GM12874 (cell line): ENCODE measurements at regions not wholly inside any gene's neighbourhood (a gene's known extent, or its start where the extent isn't known, plus 50 kb on each side); places are given as distances from the start of the nearest gene placed in this dataset.

Experiments
- TF ChIP-seq, protein P1 (sequence below): IDR thresholded peaks from 2 replicates; pipeline ENCODE4 v1.5.1; 2011; ENCODE audit warnings: low read depth, mild to moderate bottlenecking, control low read depth, low read length, moderate library complexity; ENCODE audit not compliant: insufficient read depth

DNA sequence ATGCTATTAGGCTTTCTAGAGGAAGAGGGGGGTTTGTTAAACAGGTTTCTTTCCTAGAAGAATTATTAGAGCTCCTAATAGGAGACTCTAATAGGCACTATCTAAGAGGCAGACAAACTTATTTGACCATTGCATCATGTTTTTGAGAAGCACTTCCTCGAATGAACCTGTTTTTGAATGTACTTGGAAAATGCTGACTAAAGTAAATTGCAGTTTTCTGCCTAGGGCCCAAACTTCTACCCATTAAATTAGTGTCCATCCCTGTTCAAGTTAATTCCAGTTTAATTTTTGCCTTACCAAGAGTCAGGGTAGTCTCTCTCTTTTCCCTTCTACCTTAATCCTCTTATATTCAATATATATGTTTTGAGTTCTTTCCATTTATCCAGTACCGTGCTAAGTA, 1029.6 kb downstream of the TTLL7 start:
- TF ChIP-seq, protein P1, sequence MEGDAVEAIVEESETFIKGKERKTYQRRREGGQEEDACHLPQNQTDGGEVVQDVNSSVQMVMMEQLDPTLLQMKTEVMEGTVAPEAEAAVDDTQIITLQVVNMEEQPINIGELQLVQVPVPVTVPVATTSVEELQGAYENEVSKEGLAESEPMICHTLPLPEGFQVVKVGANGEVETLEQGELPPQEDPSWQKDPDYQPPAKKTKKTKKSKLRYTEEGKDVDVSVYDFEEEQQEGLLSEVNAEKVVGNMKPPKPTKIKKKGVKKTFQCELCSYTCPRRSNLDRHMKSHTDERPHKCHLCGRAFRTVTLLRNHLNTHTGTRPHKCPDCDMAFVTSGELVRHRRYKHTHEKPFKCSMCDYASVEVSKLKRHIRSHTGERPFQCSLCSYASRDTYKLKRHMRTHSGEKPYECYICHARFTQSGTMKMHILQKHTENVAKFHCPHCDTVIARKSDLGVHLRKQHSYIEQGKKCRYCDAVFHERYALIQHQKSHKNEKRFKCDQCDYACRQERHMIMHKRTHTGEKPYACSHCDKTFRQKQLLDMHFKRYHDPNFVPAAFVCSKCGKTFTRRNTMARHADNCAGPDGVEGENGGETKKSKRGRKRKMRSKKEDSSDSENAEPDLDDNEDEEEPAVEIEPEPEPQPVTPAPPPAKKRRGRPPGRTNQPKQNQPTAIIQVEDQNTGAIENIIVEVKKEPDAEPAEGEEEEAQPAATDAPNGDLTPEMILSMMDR: no peak

DNA sequence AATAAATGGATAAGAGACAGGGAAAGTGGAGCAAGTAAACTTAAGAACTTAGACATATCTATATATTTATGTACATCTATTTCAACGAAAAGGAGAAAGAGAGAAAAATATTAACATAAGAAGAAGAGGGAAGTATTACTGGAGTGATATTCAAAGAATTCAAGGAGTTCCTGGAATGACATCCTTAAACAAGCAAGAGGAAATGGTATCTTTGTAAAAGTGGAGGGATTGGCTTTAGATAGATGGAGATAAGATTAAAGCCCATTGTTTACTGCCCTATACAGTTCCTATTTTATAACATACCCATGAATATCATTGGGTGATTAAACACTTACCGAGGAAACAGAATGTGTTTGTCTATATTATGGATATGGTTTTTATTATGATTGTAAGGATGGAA, 1036.3 kb downstream of the TTLL7 start:
- TF ChIP-seq, protein P1: no peak

DNA sequence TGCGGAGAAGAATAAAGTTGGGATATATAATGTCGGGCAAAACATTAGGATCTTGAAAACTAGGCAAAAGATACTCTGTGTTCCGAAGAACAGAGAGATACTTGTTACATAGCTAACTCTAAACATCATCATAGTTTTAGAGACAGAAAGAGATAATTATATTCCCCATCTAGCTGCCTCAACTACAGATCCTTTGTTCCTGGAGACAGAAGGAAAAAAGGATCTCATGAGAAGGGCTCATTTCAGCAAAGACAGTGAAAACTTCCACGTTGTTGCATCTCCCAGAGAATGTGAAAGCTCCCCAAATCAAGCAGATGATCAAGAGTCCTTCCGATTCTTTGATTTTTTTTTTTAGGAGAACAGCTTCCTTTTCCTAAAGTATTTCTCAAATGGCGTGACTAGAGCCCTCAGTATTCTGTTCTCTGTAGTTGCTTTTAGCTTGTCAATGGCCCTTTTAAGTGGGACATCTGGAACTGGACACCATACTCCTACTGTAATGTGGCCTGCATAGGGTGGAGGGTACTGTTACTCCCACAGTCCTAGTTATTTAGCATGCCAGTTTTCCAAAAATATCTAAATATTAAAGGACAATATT, 1048.2 kb downstream of the TTLL7 start:
- TF ChIP-seq, protein P1: no peak

DNA sequence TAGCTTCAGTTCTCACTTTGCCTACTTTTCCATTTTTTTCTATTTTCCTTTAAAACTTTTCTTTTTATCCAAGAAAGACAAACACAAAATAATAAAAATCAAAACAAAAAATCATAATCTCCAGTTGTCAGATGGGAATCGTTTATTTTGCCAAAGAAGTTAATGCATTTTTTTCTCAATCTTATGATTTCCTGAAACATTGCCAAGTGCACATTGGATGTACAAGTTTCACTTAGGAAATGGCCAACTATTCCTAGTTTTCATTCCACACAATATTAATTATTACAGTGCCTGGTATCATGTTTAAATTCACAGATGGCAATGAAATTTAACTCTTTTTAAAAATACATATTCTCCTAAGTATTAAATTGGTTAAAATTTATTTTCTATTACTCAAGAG, 1050.5 kb downstream of the TTLL7 start:
- TF ChIP-seq, protein P1: no peak

DNA sequence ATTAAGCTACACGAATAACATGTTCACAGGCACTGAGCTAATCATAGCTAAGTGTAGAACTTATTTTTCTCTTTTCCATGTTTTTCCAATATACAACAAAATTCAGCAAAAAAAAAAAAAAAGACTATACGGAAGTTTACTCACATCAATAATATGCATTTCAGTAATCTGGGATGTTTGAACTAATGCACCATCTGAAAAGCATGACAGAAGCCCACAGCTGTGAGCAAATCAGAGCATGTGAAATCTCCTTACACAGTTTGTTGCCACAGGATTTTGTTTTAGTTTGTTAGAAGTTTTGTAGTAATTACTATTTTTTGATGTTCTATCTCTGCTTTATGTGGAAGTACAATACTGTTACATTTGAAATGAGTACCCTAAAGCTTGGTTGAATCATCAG, 1051.7 kb downstream of the TTLL7 start:
- TF ChIP-seq, protein P1: no peak

DNA sequence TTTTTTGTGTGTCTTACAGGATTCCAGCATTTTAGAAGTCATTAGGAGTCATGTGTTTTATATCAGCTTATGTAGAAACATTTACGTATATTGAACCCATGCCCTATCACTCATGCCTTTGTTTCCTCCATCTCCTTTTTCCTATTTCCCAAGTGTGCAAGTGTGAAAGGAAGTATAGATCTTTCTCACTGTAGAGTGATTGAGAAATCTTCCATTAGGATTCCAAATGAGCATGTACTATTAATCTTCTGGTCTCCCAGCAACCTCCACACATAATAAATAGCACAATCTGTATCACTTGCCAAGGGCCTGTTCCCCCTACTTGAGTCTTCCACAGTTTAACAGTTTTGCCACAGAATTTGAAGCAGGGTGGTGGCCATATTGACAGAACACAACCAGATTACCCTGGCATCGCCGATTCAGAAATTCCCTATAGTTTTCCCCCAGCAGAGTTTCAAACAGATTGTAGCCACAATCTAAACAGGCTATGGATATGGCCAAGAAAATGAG, 1052.8 kb downstream of the TTLL7 start:
- TF ChIP-seq, protein P1: no peak

DNA sequence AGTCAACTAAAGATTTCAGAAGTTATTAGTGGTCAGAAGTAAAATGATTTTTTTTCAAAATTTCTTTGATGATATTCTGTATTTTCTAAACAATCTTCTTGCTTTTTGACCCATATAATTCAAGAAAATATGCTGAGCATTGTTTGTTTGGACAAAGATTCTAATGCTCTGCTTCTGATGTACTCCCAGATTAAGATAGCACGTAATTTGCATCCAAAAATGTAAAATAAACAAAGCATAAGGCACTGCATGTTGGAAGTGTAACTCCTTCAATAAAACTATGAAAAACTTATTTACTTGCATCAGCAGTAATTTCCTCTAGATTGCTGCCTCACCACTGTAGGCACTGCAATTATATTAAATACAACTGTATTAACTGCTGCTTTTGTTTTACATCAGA, 1054.1 kb downstream of the TTLL7 start:
- TF ChIP-seq, protein P1: no peak

DNA sequence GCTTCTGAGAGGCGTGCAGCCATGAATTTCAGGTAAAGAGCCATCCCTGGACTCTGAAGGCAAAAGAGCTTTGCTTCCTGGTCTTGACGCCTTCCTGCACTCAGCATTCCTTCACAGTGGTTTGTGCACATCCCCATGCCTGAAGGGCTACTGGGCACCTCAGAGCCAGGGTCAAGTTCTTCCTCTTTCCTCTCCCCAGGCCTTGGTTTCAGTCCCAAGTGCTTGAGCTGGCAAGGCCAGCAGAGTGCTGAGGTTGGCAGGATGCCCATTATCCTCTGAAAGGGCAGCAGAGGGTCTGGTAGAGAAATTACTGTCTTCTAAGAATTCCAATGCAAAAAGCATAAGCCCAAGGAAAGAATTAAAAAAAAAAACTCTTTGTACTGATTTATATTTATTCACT, 1064.9 kb downstream of the TTLL7 start:
- TF ChIP-seq, protein P1: no peak
